Cardiac muscle cell (in vitro differentiated cells and primary cell): ENCODE measurements at regions not wholly inside any gene's neighbourhood (a gene's known extent, or its start where the extent isn't known, plus 50 kb on each side); places are given as distances from the start of the nearest gene placed in this dataset.

ENCODE experiments used
- DNase-seq, 2 donors: peaks; one replicate each; pipeline versions ENCODE4 v3.0.0 to v3.0.0-alpha.2; 2010 to 2017; ENCODE audit warnings: low read depth in 1 of 2, low spot score in 1 of 2
- H3K27ac ChIP-seq: fragments of 200-600 bp; sonication (generic); 2 replicates; pipeline ENCODE4 v1.5.1; 2016
- H3K27me3 ChIP-seq: fragments of 200-600 bp; sonication (generic); 2 replicates; pipeline ENCODE4 v1.6.0; 2016; ENCODE audit warnings: control low read depth
- H3K36me3 ChIP-seq: fragments of 200-600 bp; sonication (generic); 2 replicates; pipeline ENCODE4 v1.5.1; 2016; ENCODE audit warnings: control low read depth
- H3K4me1 ChIP-seq: fragments of 200-600 bp; sonication (generic); 2 replicates; pipeline ENCODE4 v1.8.1; 2017; ENCODE audit warnings: low read depth, mild to moderate bottlenecking, mixed run types
- H3K4me3 ChIP-seq: fragments of 200-600 bp; sonication (generic); 2 replicates; pipeline ENCODE4 v1.5.1; 2016; ENCODE audit warnings: mild to moderate bottlenecking
- H3K9me3 ChIP-seq: fragments of 200-600 bp; sonication (generic); 2 replicates; pipeline ENCODE4 v1.5.1; 2017; ENCODE audit warnings: low read depth, mild to moderate bottlenecking, control low read depth
- TF ChIP-seq, protein P1 (sequence below): IDR thresholded peaks from 2 replicates; pipeline ENCODE4 v1.5.1; 2012; ENCODE audit warnings: low read depth, mild to moderate bottlenecking, low read length

DNA sequence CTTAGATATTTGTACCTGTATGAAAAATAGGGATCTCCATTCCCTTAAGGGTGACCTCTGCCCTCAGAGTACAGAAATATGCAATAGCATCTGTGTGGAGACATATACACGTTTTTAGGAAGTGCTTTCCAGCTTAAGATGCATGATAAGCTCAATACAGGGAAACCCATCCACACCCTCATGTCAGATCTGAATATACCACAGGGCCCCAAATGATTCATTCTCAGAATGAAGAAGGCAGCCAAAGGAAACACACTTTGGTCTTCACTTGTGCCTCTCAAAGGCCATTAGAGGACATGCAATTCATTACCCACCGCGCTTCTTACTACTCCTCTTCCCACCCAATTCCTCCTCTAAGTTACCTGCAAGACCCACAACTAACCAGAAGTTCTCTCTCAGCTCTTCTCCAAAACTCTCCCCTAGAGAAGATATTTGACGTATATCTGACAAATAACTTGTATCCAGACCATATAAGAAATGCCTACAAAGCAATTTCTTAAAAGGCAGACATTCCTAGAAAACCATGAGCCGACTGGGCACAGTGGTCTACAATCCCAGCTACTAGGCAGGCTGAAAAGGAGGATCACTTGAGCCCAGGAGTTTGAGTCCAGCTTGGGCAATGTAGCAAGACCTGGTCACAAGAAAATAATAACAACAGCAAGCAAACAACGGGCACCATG lies 103.0 kb downstream of the OAT start:
- Histone ChIP-seq H3K9me3 (no peaks in the 10 kb centered on the region), H3K27ac (no peak overlapping the region), H3K27me3 (no peaks in the 10 kb centered on the region), H3K4me3 (no peak overlapping the region), H3K4me1 (no peaks in the 10 kb centered on the region), H3K36me3 (no peaks in the 10 kb centered on the region)
- TF ChIP-seq, protein P1, sequence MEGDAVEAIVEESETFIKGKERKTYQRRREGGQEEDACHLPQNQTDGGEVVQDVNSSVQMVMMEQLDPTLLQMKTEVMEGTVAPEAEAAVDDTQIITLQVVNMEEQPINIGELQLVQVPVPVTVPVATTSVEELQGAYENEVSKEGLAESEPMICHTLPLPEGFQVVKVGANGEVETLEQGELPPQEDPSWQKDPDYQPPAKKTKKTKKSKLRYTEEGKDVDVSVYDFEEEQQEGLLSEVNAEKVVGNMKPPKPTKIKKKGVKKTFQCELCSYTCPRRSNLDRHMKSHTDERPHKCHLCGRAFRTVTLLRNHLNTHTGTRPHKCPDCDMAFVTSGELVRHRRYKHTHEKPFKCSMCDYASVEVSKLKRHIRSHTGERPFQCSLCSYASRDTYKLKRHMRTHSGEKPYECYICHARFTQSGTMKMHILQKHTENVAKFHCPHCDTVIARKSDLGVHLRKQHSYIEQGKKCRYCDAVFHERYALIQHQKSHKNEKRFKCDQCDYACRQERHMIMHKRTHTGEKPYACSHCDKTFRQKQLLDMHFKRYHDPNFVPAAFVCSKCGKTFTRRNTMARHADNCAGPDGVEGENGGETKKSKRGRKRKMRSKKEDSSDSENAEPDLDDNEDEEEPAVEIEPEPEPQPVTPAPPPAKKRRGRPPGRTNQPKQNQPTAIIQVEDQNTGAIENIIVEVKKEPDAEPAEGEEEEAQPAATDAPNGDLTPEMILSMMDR, result no peak
- peak in 1 of 2 donors; percentile 9 for DNase-seq

DNA sequence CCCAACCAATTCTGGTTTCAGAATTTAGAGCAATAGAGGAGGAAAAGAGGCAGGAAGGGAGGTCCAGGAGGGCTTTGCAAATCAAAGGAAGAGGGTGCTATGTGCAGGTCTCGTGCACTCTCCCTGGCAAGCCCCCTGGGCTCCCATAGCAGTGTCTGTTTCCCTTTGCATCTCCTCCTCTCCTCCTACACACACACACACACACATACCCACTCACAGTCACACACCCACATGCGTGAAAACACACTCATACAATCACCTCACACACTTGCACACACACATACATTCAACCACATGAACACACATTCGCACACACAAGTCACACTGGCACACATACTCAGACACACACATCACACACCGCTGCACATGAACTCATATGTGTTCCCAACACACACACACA lies 105.3 kb downstream of the OAT start:
- no peaks in the 10 kb centered on the region for H3K9me3 ChIP-seq
- no peaks in the 10 kb centered on the region for H3K36me3 ChIP-seq
- H3K4me3 ChIP-seq, result no peak overlapping the region
- TF ChIP-seq, protein P1, result no peak
- H3K4me1 ChIP-seq, result no peaks in the 10 kb centered on the region
- no peaks in the 10 kb centered on the region for H3K27me3 ChIP-seq
- no peak for DNase-seq
- H3K27ac ChIP-seq, result no peak overlapping the region

DNA sequence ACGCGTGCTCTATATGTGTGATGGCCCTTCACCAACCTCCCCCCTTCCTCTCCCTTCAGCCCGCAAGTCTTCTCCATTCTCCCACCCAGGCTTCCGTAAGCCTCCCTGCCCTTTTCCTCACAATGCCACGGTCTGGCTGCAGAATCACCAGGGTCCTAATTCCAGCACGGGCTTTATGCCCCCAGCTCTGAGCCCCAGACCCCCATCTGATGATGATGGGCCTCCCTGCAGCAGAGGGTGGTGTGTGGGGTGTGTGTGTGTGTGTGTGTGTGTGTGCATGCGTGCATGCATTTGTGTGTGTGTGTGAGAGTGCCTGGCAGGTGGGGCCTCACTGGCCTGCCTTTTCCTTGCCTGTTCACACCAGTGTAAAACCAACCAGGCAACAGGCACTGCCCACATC lies 109.9 kb downstream of the OAT start:
- Histone ChIP-seq H3K27ac (no peak overlapping the region), H3K36me3 (no peaks in the 10 kb centered on the region), H3K9me3 (no peaks in the 10 kb centered on the region), H3K4me3 (no peak overlapping the region), H3K4me1 (no peaks in the 10 kb centered on the region), H3K27me3 (no peaks in the 10 kb centered on the region)
- no peak for DNase-seq
- TF ChIP-seq, protein P1, result no peak

DNA sequence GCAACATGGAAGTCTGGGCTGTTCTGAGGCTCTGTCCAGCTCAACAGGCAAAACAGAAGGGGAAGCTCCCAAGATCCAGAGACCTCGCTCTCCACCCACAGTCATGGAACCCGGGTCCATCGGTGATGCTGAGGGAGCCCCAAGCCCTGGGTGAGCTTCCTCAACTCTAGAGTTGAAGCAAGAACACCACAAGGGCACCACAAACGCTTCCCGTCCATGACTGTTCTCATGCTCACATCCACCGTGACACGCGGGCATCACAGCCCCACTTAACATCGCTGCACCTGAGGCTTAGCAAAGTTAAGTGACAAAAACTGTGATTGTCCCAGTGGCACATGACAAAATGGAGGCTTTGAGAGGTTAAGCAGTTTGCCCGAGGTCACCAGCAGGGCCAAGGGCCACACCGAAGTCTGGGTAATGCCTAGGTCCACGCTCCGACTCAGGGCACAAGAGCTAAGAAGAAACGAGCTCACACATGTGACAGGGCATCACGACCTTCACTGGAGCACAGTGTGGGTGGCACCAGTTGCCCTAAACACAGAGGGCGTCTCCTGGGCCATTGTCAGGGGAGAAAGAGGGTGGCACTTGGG lies 110.6 kb downstream of the OAT start:
- H3K9me3 ChIP-seq, result no peaks in the 10 kb centered on the region
- no peaks in the 10 kb centered on the region for H3K27me3 ChIP-seq
- no peak overlapping the region for H3K4me3 ChIP-seq
- DNase-seq, result no peak
- no peaks in the 10 kb centered on the region for H3K36me3 ChIP-seq
- H3K4me1 ChIP-seq, result no peaks in the 10 kb centered on the region
- no peak overlapping the region for H3K27ac ChIP-seq
- TF ChIP-seq, protein P1, result no peak

DNA sequence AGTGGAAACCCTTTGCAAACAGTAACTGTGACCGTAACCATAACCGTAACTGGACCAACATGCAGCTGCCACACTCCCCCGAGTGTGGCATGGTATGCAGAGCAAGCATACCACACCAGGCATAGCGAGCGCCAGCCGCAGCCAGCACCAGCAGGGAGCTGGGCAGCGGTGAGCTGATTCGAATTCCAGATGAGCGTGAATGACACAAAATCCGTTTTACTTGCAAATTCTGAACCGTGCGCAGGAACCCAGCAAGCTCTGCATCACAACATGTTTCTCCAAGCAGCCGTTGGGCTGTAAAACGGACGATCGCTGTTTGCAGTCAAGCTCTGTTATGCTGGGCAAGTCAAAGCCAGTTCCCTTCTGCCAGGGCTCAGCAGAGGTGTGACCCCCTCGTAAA lies 111.1 kb downstream of the OAT start:
- DNase-seq, result no peak
- Histone ChIP-seq H3K36me3 (no peaks in the 10 kb centered on the region), H3K27me3 (no peaks in the 10 kb centered on the region), H3K9me3 (no peaks in the 10 kb centered on the region), H3K27ac (no peak overlapping the region), H3K4me1 (no peaks in the 10 kb centered on the region), H3K4me3 (no peak overlapping the region)
- TF ChIP-seq, protein P1, result no peak
